ENCODE measurements at regions not wholly inside any gene's neighbourhood (a gene's known extent, or its start where the extent isn't known, plus 50 kb on each side); places are given as distances from the start of the nearest gene placed in this dataset.

DNA sequence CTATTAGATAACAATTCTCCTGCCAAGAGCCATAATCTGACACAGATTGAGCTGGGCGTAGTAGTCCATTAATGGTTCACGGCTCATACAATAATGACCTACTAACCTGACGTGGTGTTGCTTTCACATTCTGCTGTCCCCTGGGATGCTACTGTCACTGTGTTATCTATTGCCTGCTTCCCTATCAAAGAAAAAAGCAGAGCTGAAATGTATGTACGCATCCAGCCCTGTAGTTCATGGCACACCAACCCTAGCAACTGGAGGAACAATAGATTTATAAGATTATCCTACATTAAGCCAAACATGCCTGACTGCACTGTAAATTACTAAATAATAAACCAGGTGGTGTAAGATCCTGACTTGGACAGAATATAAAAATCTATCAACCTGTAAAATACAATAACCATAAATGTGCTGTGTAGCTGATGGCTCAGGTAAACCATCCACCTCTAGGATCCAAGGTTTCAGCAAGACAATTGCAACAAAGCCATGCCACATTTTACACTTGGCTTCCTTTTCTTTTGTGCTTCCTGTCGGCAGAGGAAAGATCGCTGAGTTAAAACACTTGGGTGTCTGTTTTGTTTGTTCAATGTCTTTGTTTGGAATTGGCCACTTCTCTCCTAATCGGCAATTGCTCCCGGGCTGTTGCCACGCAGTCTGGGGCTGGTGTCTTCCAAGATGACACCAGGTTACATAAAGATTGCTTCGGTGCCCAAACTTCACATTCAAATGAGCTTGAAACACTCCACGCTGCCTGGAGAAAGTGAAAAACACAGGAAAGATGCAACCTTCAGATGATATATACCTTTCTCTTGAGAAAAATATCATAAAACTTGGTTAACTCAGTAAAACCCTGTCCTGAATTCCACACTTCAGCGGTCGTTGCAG is 143.9 kb upstream of the MGMT start:
- no peak for TF ChIP-seq POLR2A (IDR thresholded peaks at IDR 0.05; ENCODE audit: low read depth, low read length)
- TF ChIP-seq TAF1 (IDR thresholded peaks at IDR 0.05; ENCODE audit: low read depth, low read length): no peak
- no peak for TF ChIP-seq POLR2AphosphoS5 (IDR thresholded peaks at IDR 0.05; ENCODE audit: low read depth, low read length)
- no peak for TF ChIP-seq PAX5 (IDR thresholded peaks at IDR 0.05; ENCODE audit: insufficient read depth, low read length, severe bottlenecking)
- no peak for TF ChIP-seq SPI1 (IDR thresholded peaks at IDR 0.05; ENCODE audit: low read depth, low read length)
- TF ChIP-seq POU2F2 (IDR thresholded peaks at IDR 0.05; ENCODE audit: low read depth, low read length): no peak

Data from GM12891 (cell line).